ENCODE measurements at regions not wholly inside any gene's neighbourhood (a gene's known extent, or its start where the extent isn't known, plus 50 kb on each side); places are given as distances from the start of the nearest gene placed in this dataset.

- TF ChIP-seq CTCF (IDR thresholded peaks at IDR 0.05), result no peak
- TF ChIP-seq EP300 (IDR thresholded peaks at IDR 0.05), result no peak
- TF ChIP-seq POLR2AphosphoS5 (IDR thresholded peaks at IDR 0.05), result no peak
Observed at GRCh38 chr6:56311533-56312448, 64.4 kb upstream of the COL21A1 start.

Data from suprapubic skin (tissue), 4 donors.